Smooth muscle cell (in vitro differentiated cells): ENCODE measurements at regions not wholly inside any gene's neighbourhood (a gene's known extent, or its start where the extent isn't known, plus 50 kb on each side); places are given as distances from the start of the nearest gene placed in this dataset.

ENCODE experiments used
- DNase-seq: peaks from one replicate; lab custom pipeline; 2025; ENCODE audit not compliant: unreplicated experiment; lab: John Stamatoyannopoulos, UW
- H2AFZ ChIP-seq: fragments of 200-600 bp; sonication (generic); 2 replicates; pipeline ENCODE4 v1.6.0; 2016; ENCODE audit warnings: antibody characterized with exemption, low read depth, mild to moderate bottlenecking
- H3F3A ChIP-seq: fragments of 200-600 bp; sonication (generic); 2 replicates; pipeline ENCODE4 v1.6.0; 2017; ENCODE audit warnings: antibody characterized with exemption, low read depth
- H3K27ac ChIP-seq: fragments of 200-600 bp; sonication (generic); 2 replicates; pipeline ENCODE4 v1.5.1; 2016; ENCODE audit warnings: low read depth, mild to moderate bottlenecking
- H3K27me3 ChIP-seq: fragments of 200-600 bp; sonication (generic); 2 replicates; pipeline ENCODE4 v1.6.1; 2016; ENCODE audit warnings: low read depth, mild to moderate bottlenecking
- H3K36me3 ChIP-seq: fragments of 200-600 bp; sonication (generic); 2 replicates; pipeline ENCODE4 v1.5.1; 2016; ENCODE audit warnings: low read depth
- H3K4me1 ChIP-seq: fragments of 200-600 bp; sonication (generic); 2 replicates; pipeline ENCODE4 v1.5.1; 2016; ENCODE audit warnings: low read depth
- H3K4me2 ChIP-seq: fragments of 200-600 bp; sonication (generic); 2 replicates; pipeline ENCODE4 v1.6.0; 2016; ENCODE audit warnings: mild to moderate bottlenecking
- H3K4me3 ChIP-seq: fragments of 200-600 bp; sonication (generic); 2 replicates; pipeline ENCODE4 v1.5.1; 2016; ENCODE audit warnings: mild to moderate bottlenecking
- H3K79me2 ChIP-seq: fragments of 200-600 bp; sonication (generic); 2 replicates; pipeline ENCODE4 v1.6.0; 2016; ENCODE audit warnings: low read depth, mild to moderate bottlenecking
- H3K9ac ChIP-seq: fragments of 200-600 bp; sonication (generic); 2 replicates; pipeline ENCODE4 v1.6.0; 2016; ENCODE audit warnings: low read depth
- H3K9me3 ChIP-seq: fragments of 200-600 bp; sonication (generic); replicated peaks from 2 replicates; pipeline ENCODE4 v1.5.1; 2016; ENCODE audit warnings: low read depth
- H4K20me1 ChIP-seq: fragments of 200-600 bp; sonication (generic); 2 replicates; pipeline ENCODE4 v1.6.0; 2016; ENCODE audit warnings: low read depth
- WGBS: methylation state at CpG from one replicate; pipeline ENCODE4 v1.1.7; 2016; ENCODE audit warnings: low lambda C conversion rate; 5-methylcytosine and 5-hydroxymethylcytosine counted together
- TF ChIP-seq, protein P1 (sequence below): fragments of 200-600 bp; sonication (generic); IDR thresholded peaks from 2 replicates; pipeline ENCODE4 v1.5.1; 2017; ENCODE audit warnings: borderline replicate concordance, mild to moderate bottlenecking, antibody characterized with exemption; ENCODE audit not compliant: insufficient read depth, poor library complexity, severe bottlenecking

GRCh38 chr6:150684714-150685459 is 85.2 kb downstream of the PLEKHG1 start:
- H3K4me2 ChIP-seq = no peak overlapping the region
- H3K4me1 ChIP-seq = no peaks in the 10 kb centered on the region
- no peaks in the 10 kb centered on the region for H3K36me3 ChIP-seq
- H3K27me3 ChIP-seq = no peaks in the 10 kb centered on the region
- no peak for DNase-seq
- H4K20me1 ChIP-seq = no peaks in the 10 kb centered on the region
- no peak overlapping the region for H3K27ac ChIP-seq
- TF ChIP-seq, protein P1, sequence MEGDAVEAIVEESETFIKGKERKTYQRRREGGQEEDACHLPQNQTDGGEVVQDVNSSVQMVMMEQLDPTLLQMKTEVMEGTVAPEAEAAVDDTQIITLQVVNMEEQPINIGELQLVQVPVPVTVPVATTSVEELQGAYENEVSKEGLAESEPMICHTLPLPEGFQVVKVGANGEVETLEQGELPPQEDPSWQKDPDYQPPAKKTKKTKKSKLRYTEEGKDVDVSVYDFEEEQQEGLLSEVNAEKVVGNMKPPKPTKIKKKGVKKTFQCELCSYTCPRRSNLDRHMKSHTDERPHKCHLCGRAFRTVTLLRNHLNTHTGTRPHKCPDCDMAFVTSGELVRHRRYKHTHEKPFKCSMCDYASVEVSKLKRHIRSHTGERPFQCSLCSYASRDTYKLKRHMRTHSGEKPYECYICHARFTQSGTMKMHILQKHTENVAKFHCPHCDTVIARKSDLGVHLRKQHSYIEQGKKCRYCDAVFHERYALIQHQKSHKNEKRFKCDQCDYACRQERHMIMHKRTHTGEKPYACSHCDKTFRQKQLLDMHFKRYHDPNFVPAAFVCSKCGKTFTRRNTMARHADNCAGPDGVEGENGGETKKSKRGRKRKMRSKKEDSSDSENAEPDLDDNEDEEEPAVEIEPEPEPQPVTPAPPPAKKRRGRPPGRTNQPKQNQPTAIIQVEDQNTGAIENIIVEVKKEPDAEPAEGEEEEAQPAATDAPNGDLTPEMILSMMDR = no peak
- H3K4me3 ChIP-seq = no peak overlapping the region
- H2AFZ ChIP-seq = no peak overlapping the region
- H3K79me2 ChIP-seq = no peaks in the 10 kb centered on the region
- no peak overlapping the region for H3K9ac ChIP-seq
- WGBS = 93% methylated on average over 13 of the region's 13 CpGs
- H3F3A ChIP-seq = no peaks in the 10 kb centered on the region
- H3K9me3 ChIP-seq = no peaks in the 10 kb centered on the region

DNA sequence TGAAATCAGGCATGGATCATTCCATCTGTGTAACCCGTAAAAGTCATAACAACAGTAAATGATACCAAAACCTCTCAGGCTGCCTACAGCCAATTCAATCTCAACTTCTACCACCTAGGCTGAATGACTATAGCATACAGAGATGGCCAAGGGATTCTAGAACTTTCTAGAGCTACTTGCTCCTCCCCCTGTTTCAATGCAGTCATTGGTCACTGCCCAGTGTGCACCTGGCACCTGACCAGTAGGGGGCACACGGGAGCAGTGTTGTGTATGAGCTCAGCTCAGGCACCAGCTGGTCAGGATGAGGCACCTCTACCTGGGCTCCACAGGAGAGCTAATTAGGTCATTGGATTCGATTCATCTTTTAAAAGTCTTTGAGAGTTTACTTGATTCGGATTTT is 86.2 kb downstream of the PLEKHG1 start:
- no peaks in the 10 kb centered on the region for H3K4me1 ChIP-seq
- WGBS = 76% methylated on average over 4 of the region's 4 CpGs
- H3K4me3 ChIP-seq = no peak overlapping the region
- H3K79me2 ChIP-seq = no peaks in the 10 kb centered on the region
- no peaks in the 10 kb centered on the region for H3K9me3 ChIP-seq
- TF ChIP-seq, protein P1 = peak; percentile 62
- no peak overlapping the region for H3K4me2 ChIP-seq
- H2AFZ ChIP-seq = no peak overlapping the region
- H3F3A ChIP-seq = no peaks in the 10 kb centered on the region
- no peak for DNase-seq
- H3K27me3 ChIP-seq = no peaks in the 10 kb centered on the region
- no peak overlapping the region for H3K27ac ChIP-seq
- H3K9ac ChIP-seq = no peak overlapping the region
- no peaks in the 10 kb centered on the region for H4K20me1 ChIP-seq
- no peaks in the 10 kb centered on the region for H3K36me3 ChIP-seq

DNA sequence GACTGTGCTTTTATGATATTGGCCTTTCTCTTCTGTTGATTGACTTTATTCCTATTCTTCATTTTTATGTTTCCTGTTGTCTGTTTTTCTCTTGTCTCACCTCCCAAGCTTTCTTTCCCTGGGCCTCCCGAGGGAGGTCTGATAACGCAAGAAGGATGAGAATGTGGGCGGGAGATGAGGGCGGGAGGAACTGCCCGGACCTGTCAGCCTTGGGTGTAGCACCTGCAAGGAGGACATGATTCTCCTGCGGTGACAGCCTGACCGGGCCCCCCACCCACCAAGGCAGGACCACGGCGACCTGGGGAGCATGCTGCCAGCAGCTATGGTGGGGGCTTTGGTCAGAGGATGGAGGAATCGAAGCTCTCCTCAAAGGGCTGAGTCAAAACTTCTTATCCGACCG is 86.9 kb downstream of the PLEKHG1 start:
- H3K27me3 ChIP-seq = no peaks in the 10 kb centered on the region
- DNase-seq = no peak
- no peaks in the 10 kb centered on the region for H3K79me2 ChIP-seq
- no peak overlapping the region for H3K27ac ChIP-seq
- H4K20me1 ChIP-seq = no peaks in the 10 kb centered on the region
- H3K4me1 ChIP-seq = no peaks in the 10 kb centered on the region
- TF ChIP-seq, protein P1 = no peak
- H3K36me3 ChIP-seq = no peaks in the 10 kb centered on the region
- H3F3A ChIP-seq = no peaks in the 10 kb centered on the region
- H3K4me3 ChIP-seq = peak overlapping the region; percentile 9
- WGBS = 61% methylated on average over 12 of the region's 12 CpGs
- H3K9ac ChIP-seq = no peak overlapping the region
- H2AFZ ChIP-seq = no peak overlapping the region
- no peak overlapping the region for H3K4me2 ChIP-seq
- no peaks in the 10 kb centered on the region for H3K9me3 ChIP-seq

DNA sequence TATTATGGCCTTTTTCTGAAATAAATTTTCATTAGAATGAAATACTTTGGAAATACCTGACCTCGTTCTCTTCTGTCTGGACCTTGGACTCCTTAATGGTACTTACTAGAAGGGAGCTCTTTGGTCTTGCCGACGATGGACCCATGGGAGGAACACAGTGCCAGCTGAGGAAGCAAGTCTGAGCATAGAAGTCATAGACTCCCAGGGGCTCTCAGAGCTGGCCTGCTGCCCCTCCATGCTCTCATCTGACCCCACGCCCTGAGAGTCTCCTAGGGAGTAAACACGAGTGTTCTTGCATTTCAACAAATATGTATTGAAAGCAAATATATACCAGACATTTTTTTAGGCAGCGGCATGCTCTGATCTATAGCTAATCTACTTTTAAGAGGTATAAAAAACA is 87.8 kb downstream of the PLEKHG1 start:
- Histone ChIP-seq H2AFZ (no peak overlapping the region), H3K4me1 (no peaks in the 10 kb centered on the region), H3K4me2 (no peak overlapping the region), H3K27ac (no peak overlapping the region), H4K20me1 (no peaks in the 10 kb centered on the region), H3K79me2 (no peaks in the 10 kb centered on the region), H3K9ac (no peak overlapping the region), H3K27me3 (no peaks in the 10 kb centered on the region), H3K4me3 (no peak overlapping the region), H3F3A (no peaks in the 10 kb centered on the region), H3K9me3 (no peaks in the 10 kb centered on the region), H3K36me3 (no peaks in the 10 kb centered on the region)
- TF ChIP-seq, protein P1 = no peak
- DNase-seq = no peak
- 83% methylated on average over 6 of the region's 6 CpGs for WGBS
